GM23338 (cell line): ENCODE measurements at regions not wholly inside any gene's neighbourhood (a gene's known extent, or its start where the extent isn't known, plus 50 kb on each side); places are given as distances from the start of the nearest gene placed in this dataset.

Source experiments
- ATAC-seq: fragments of 200-7000 bp; cut with Tn5 transposase; 3 replicates; pipeline ENCODE4 v1.9.1; 2020
- DNase-seq: peaks from one replicate; pipeline ENCODE4 v3.0.0-alpha.2; 2015; ENCODE audit warnings: low spot score
- H2AFZ ChIP-seq: fragments of 200-600 bp; sonication (generic); 2 replicates; pipeline ENCODE4 v1.8.0; 2016; ENCODE audit warnings: antibody characterized with exemption, mild to moderate bottlenecking, moderate library complexity
- H3F3A ChIP-seq: fragments of 200-600 bp; sonication (generic); replicated peaks from 2 replicates; pipeline ENCODE4 v1.8.0; 2017; ENCODE audit warnings: antibody characterized with exemption, mixed run types, low read depth
- H3K27ac ChIP-seq: fragments of 200-600 bp; sonication (generic); 2 replicates; pipeline ENCODE4 v1.6.1; 2016; ENCODE audit warnings: low read depth
- H3K27me3 ChIP-seq: fragments of 200-600 bp; sonication (generic); 2 replicates; pipeline ENCODE4 v1.8.0; 2016; ENCODE audit warnings: mild to moderate bottlenecking, mixed run types, moderate library complexity; ENCODE audit not compliant: insufficient read depth
- H3K36me3 ChIP-seq: fragments of 200-600 bp; sonication (generic); 2 replicates; pipeline ENCODE4 v1.8.0; 2016; ENCODE audit warnings: mild to moderate bottlenecking; ENCODE audit not compliant: insufficient read depth
- H3K4me1 ChIP-seq: fragments of 200-600 bp; sonication (generic); 2 replicates; pipeline ENCODE4 v1.8.0; 2016; ENCODE audit warnings: mild to moderate bottlenecking, moderate library complexity; ENCODE audit not compliant: insufficient read depth
- H3K4me2 ChIP-seq: fragments of 200-600 bp; sonication (generic); 2 replicates; pipeline ENCODE4 v1.7.1; 2017; ENCODE audit warnings: mixed run types
- H3K4me3 ChIP-seq: fragments of 200-600 bp; sonication (generic); 2 replicates; pipeline ENCODE4 v1.6.1; 2016; ENCODE audit warnings: mixed run types
- H3K79me2 ChIP-seq: fragments of 200-600 bp; sonication (generic); replicated peaks from 2 replicates; pipeline ENCODE4 v1.8.0; 2017; ENCODE audit warnings: mild to moderate bottlenecking; ENCODE audit not compliant: insufficient read depth
- H3K9me2 ChIP-seq: fragments of 200-600 bp; sonication (generic); 2 replicates; pipeline ENCODE4 v1.8.0; 2017; ENCODE audit not compliant: insufficient read depth
- H4K20me1 ChIP-seq: fragments of 200-600 bp; sonication (generic); replicated peaks from 2 replicates; pipeline ENCODE4 v1.8.0; 2017; ENCODE audit warnings: mild to moderate bottlenecking; ENCODE audit not compliant: insufficient read depth
- H3K27ac Mint-ChIP-seq: 2 replicates; pipeline ENCODE4 v1.8.0; 2020; ENCODE audit warnings: inconsistent platforms, mild to moderate bottlenecking, moderate library complexity, mixed read lengths
- H3K27me3 Mint-ChIP-seq: 3 replicates; pipeline ENCODE4 v1.8.0; 2022; ENCODE audit warnings: low read depth, mild to moderate bottlenecking, moderate library complexity, mixed read lengths, inconsistent platforms; ENCODE audit not compliant: insufficient read depth, poor library complexity
- H3K36me3 Mint-ChIP-seq: 3 replicates; pipeline ENCODE4 v1.8.0; 2021; ENCODE audit warnings: low read depth, mild to moderate bottlenecking, inconsistent platforms, moderate library complexity, mixed read lengths
- H3K4me1 Mint-ChIP-seq: 3 replicates; pipeline ENCODE4 v1.8.0; 2020; ENCODE audit warnings: mild to moderate bottlenecking, inconsistent platforms, mixed read lengths
- H3K4me3 Mint-ChIP-seq: 3 replicates; pipeline ENCODE4 v1.8.0; 2021; ENCODE audit warnings: moderate library complexity, mild to moderate bottlenecking, inconsistent platforms, mixed read lengths
- H3K9me3 Mint-ChIP-seq: 3 replicates; pipeline ENCODE4 v1.8.0; 2020; ENCODE audit warnings: moderate library complexity, mild to moderate bottlenecking, inconsistent platforms, mixed read lengths
- CREB1 ChIP-seq: fragments of 250-450 bp; sonication (Bioruptor Pico); IDR thresholded peaks from 2 replicates; pipeline ENCODE4 v1.5.0; 2020; ENCODE audit warnings: low read depth, mild to moderate bottlenecking, moderate library complexity
- CTCF ChIP-seq, 2 experiments: fragments of 200-600 bp in 1 of 2; sonication (generic) in 1 of 2; conservative IDR thresholded peaks; 2 replicates each; pipeline versions ENCODE4 v1.5.1 to v1.6.1; 2016 to 2017; ENCODE audit warnings: antibody characterized with exemption in 2 of 2, low read depth in 2 of 2, mild to moderate bottlenecking in 2 of 2, moderate library complexity in 1 of 2
- ETS1 ChIP-seq: IDR thresholded peaks from 2 replicates; pipeline ENCODE4 v1.6.1; 2016; ENCODE audit warnings: antibody characterized with exemption
- EZH2 ChIP-seq: fragments of 200-600 bp; sonication (generic); IDR thresholded peaks from one replicate; pipeline ENCODE4 v1.8.0; 2017; ENCODE audit warnings: antibody characterized with exemption, mild to moderate bottlenecking, low read depth; ENCODE audit not compliant: unreplicated experiment
- EZH2phosphoT487 ChIP-seq: fragments of 200-600 bp; sonication (generic); IDR thresholded peaks from one replicate; pipeline ENCODE4 v1.8.1; 2018; ENCODE audit warnings: antibody characterized with exemption; ENCODE audit not compliant: unreplicated experiment
- JUNB ChIP-seq: IDR thresholded peaks from one replicate; pipeline ENCODE4 v1.6.1; 2016; ENCODE audit warnings: antibody characterized with exemption; ENCODE audit not compliant: unreplicated experiment
- NANOG ChIP-seq: IDR thresholded peaks from 2 replicates; pipeline ENCODE4 v1.6.1; 2016; ENCODE audit warnings: antibody characterized with exemption, borderline replicate concordance
- POLR2AphosphoS5 ChIP-seq: IDR thresholded peaks from 2 replicates; pipeline ENCODE4 v1.6.1; 2016; ENCODE audit warnings: antibody characterized with exemption, low read depth
- REST ChIP-seq: IDR thresholded peaks from one replicate; pipeline ENCODE4 v1.6.1; 2018; ENCODE audit warnings: antibody characterized with exemption; ENCODE audit not compliant: unreplicated experiment
- ZNF114 ChIP-seq: fragments of 250-450 bp; sonication (Bioruptor Pico); IDR thresholded peaks from 2 replicates; pipeline ENCODE4 v1.5.0; 2020; ENCODE audit warnings: mild to moderate bottlenecking, moderate library complexity
- ZNF331 ChIP-seq: fragments of 250-450 bp; sonication (Bioruptor Pico); IDR thresholded peaks from 2 replicates; pipeline ENCODE4 v1.5.0; 2020; ENCODE audit warnings: low read depth, mild to moderate bottlenecking, moderate library complexity

- Histone ChIP-seq H3K4me3 (no peak overlapping the region), H3K4me1 (no peaks in the 10 kb centered on the region), H4K20me1 (no peaks in the 10 kb centered on the region), H3K79me2 (no peaks in the 10 kb centered on the region), H3K27ac (no peak overlapping the region), H2AFZ (no peak overlapping the region), H3F3A (no peaks in the 10 kb centered on the region), H3K9me2 (no peaks in the 10 kb centered on the region), H3K27me3 (no peaks in the 10 kb centered on the region), H3K4me2 (no peak overlapping the region), H3K36me3 (no peaks in the 10 kb centered on the region)
- DNase-seq (no peak), ATAC-seq (no peak)
- Mint-ChIP-seq H3K4me3 (no peak overlapping the region), H3K27me3 (no peaks in the 10 kb centered on the region), H3K4me1 (no peaks in the 10 kb centered on the region), H3K36me3 (no peaks in the 10 kb centered on the region; the same call in 1 of the 3 replicates), H3K9me3 (peaks cover 44% of the 10 kb centered on the region), H3K27ac (no peak overlapping the region)
- TF ChIP-seq EZH2phosphoT487, result no peak
- no peak for TF ChIP-seq CTCF (conservative IDR thresholded peaks at IDR 0.05; ENCODE audit: low read depth in 2 of 2)
- TF ChIP-seq REST, result no peak
- TF ChIP-seq NANOG, result no peak
- TF ChIP-seq ZNF114, result no peak
- TF ChIP-seq ZNF331 (CRISPR knock-in tag), result no peak
- no peak for TF ChIP-seq POLR2AphosphoS5
- TF ChIP-seq EZH2, result no peak
- TF ChIP-seq ETS1, result no peak
- TF ChIP-seq CREB1 (CRISPR knock-in tag), result no peak
Observed at GRCh38 chr22:34722901-34723300, 343.1 kb upstream of the ISX start.

GRCh38 chr22:34736081-34736480 is 329.9 kb upstream of the ISX start:
- Histone ChIP-seq H3K4me2 (no peak overlapping the region), H2AFZ (no peak overlapping the region), H3K79me2 (no peaks in the 10 kb centered on the region), H3K4me1 (no peaks in the 10 kb centered on the region), H3K4me3 (no peak overlapping the region), H3K9me2 (peaks cover 20% of the 10 kb centered on the region; the same call in 1 of the 2 replicates), H3K27me3 (no peaks in the 10 kb centered on the region), H3K36me3 (no peaks in the 10 kb centered on the region), H3K27ac (no peak overlapping the region), H3F3A (no peaks in the 10 kb centered on the region), H4K20me1 (no peaks in the 10 kb centered on the region)
- Mint-ChIP-seq H3K36me3 (peaks cover 2% of the 10 kb centered on the region; the same call in 1 of the 3 replicates), H3K27me3 (no peaks in the 10 kb centered on the region), H3K4me1 (no peaks in the 10 kb centered on the region; the same call in 2 of the 3 replicates), H3K27ac (no peak overlapping the region), H3K4me3 (no peak overlapping the region), H3K9me3 (peaks cover 53% of the 10 kb centered on the region)
- ATAC-seq, result no peak
- DNase-seq, result no peak
- TF ChIP-seq JUNB, result no peak
